Activated CD8-positive, alpha-beta memory T cell treated with anti-CD3 and anti-CD28 coated beads, Interleukin-2, amount 50 U/mL, for 24 hours (primary cell): ENCODE measurements at regions not wholly inside any gene's neighbourhood (a gene's known extent, or its start where the extent isn't known, plus 50 kb on each side); places are given as distances from the start of the nearest gene placed in this dataset.
"Not testable (repeated sequence)": the region's sequence is repeated elsewhere in the genome, so short reads cannot be mapped to it uniquely, and the experiment has no call there.

Source experiments
- DNase-seq: peaks from one replicate; pipeline ENCODE4 v3.0.0-alpha.2; 2020; ENCODE audit errors: extremely low read depth

- no peak for DNase-seq
Measured at GRCh38 chr6:19892260-19892659, 55.1 kb downstream of the ID4 start.

- no peak for DNase-seq
Measured at GRCh38 chr6:19895866-19896692, 58.9 kb downstream of the ID4 start.

GRCh38 chr6:19896693-19897010 lies 59.5 kb downstream of the ID4 start:
- DNase-seq = no peak

DNA sequence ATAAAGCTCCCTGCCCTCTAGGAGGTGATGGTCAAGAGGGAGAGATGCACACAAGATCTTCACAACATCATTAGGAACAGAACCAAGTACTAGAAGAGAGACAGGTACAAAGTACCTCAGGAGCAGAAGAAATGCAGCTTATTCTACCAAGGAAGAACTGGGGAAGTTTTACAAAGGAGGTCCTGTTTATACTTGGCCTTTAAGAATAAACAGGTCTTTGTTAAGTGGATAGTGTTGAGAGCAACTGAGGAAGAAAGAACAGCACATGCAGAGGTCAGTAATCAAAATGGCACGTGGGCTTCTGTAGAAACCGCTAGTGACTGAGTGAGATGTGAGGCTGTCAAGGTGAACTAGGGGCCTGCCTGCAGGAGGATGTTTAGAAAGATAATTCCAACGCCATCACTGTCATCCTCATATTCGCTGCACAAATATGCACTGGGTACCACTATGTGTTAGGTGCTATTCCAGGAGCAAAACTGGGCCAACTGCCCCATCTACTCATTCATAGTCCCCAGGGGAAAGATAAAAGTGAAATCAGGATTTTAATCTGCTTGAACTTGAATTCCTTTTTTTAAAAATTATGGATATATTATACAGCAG lies 61.1 kb downstream of the ID4 start:
- DNase-seq = no peak

DNA sequence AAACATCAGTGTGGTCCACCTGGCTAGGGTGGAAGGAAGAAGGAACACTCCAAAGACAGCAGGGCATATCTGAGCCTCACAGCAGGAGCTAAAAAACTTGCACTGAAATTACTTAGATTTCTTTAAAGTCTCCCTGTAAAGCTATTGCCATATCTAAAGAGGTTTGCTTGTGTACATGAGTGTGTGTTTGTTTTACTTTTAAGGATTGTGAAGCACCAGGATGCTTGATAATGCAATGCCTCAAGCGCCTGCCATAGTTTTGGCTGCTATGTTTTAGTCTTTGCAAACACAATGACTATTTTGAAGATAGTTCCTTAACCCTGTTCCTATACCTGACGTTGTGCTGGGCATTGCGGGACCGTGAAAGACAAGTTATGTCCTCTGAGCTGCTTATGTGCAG lies 65.0 kb downstream of the ID4 start:
- DNase-seq = no peak

DNA sequence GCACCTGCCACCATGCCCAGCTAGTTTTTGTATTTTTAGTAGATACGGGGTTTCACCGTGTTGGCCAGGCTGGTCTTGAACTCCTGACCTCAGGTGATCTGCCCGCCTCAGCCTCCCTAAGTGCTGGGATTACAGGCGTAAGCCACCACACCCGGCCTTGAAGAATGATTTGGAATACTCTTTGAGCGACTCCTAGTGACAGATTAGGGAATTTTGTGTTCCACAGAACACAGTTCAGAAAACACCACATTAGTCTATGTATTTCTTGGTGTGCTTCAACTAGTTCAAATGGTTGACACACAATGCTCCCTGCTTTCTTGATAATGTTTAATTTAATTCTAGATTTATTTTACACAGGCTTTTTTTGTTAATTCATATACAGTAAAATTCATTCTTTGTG lies 67.2 kb downstream of the ID4 start:
- not testable (repeated sequence) for DNase-seq

DNA sequence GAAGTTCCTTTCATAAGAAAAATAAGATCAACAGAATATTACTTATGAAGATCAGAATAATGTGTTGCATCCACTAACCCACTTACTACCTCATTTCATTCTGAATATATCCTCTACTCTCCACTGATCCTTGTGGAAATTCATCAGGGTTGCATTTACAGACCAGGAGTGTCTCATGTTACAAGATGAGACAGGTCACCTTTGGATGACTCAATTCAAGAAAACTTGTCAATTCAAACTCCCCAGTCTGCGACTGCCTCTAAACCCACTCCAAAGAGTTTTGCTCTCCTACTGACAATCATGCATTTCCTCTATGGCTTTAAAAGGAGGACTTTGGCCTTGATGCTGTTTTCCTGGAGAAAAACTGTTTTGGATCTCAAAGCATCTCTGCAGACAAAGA lies 68.4 kb downstream of the ID4 start:
- no peak for DNase-seq

DNA sequence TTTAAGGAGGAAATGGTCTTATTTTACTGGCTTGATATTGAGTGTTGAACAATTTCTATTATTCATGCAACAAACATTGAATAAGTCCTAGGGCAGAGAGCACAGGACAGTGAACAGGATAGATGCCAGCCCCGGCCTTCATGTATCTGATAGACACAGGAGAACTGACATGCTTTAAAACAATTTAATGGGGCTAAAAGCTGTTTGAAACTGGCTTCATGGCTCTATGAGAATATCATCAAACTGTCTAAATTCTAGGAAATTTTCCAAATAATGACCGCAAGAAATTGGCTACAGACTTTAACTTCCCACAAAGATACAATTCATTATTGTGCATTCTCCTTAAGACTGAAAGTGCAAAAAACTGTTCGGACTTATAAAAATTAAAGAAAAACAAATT lies 69.0 kb downstream of the ID4 start:
- no peak for DNase-seq

- DNase-seq = no peak
Measured at GRCh38 chr6:19911223-19911622, 74.1 kb downstream of the ID4 start.

- DNase-seq = no peak
Measured at GRCh38 chr6:19918436-19918835, 81.3 kb downstream of the ID4 start.

GRCh38 chr6:19921786-19922185 lies 84.6 kb downstream of the ID4 start:
- DNase-seq = no peak

DNA sequence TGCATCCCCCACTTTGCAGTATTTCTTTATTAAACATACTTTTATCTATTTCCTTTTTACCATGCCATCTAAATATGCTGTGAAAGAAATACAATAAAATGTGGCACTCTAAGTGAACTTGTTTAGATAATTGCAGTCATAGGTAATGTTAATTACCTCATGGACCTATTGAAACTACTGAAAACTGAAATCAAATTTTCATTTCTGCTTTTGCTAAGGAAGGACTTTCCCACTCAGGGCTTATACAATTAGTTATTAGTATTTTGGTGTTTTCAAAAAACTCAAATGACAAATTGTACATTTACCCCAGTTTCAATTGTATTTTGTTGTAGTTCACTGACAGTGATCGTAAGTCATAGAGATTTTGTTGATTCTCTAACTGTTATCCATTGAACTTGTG lies 88.4 kb downstream of the ID4 start:
- no peak for DNase-seq

GRCh38 chr6:19928461-19928860 lies 91.3 kb downstream of the ID4 start:
- no peak for DNase-seq

- DNase-seq = no peak
Measured at GRCh38 chr6:19929312-19929711, 92.1 kb downstream of the ID4 start.

DNA sequence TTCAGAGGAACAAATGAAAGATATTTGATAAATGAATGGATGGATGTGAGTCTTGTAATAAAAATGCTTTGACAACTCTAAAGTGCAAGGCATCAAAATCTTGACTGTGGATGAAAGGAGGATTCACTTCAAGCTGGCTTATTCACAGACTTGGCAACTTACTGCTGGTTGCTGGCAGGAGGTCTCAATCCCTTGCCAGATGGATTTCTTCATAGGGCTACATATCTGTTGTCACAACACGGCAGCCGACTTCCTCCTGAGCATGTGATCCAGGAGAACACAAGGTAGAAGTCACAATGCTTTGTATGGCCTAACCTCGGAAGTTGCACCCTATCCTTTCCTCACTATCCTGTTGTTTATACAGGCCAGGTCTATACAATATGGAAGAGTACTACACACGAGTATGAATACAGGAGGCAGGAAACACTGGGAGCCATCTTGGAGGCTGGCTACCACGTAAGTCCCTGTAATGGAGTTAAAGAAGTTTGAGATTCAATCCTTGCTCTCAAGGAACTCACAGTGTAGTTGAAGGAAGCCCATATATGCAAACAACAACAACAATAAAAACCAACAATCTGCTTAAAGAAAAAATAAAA lies 97.9 kb downstream of the ID4 start:
- DNase-seq = no peak

DNA sequence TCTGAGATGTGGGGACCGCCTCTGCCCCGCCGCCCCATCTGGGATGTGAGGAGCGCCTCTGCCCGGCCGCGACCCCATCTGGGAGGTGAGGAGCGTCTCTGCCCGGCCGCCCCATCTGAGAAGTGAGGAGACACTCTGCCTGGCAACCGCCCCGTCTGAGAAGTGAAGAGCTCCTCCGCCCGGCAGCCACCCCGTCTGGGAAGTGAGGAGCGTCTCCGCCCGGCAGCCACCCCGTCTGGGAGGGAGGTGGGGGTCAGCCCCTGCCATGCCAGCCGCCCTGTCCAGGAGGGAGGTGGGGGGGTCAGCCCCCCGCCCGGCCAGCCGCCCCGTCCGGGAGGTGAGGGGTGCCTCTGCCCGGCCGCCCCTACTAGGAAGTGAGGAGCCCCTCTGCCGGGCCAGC lies 102.2 kb downstream of the ID4 start:
- DNase-seq = not testable (repeated sequence)

- DNase-seq = not testable (repeated sequence)
Measured at GRCh38 chr6:19939926-19940325, 102.8 kb downstream of the ID4 start.

DNA sequence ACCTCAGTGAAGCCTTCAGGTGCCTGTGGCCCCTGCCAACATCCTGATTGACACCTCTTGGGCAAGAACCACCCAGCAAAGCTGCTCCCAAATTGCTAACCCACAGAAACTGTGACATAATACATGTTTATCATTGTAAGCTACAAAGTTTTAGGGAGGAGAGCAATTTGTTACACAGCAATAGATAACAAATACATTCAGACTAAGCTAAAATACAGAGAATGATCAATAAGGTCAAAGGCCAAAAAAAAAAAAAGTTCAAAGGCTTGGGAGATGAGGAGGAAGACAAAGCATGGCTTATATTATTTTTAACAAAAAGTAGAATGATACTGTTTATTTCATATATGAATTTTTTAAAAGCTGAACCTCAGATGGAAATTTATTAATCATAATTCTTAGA lies 105.9 kb downstream of the ID4 start:
- no peak for DNase-seq

DNA sequence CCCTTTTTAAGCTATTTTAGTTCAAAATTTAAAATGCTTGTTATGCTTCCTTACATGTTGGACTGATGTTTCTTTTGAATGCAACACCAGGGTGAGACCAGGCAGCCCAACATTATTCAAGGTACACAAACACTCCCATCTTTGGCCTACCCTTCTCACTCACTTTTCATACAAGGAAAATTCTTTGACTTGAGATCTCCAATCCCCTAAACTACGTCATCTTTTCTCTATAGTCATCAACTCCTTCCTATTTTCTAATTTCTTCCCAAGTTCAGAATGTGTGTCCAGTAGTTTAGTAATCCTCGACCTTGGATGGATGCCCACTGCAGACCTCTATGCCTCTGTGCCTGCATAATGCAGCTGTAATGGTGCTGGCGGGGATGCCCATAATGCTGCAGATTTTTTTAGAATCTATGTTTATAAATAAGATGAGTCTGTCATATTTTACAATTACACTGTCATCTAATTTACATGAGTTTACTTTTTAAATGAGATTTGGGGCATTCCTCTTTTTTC lies 108.7 kb downstream of the ID4 start:
- DNase-seq = no peak

DNA sequence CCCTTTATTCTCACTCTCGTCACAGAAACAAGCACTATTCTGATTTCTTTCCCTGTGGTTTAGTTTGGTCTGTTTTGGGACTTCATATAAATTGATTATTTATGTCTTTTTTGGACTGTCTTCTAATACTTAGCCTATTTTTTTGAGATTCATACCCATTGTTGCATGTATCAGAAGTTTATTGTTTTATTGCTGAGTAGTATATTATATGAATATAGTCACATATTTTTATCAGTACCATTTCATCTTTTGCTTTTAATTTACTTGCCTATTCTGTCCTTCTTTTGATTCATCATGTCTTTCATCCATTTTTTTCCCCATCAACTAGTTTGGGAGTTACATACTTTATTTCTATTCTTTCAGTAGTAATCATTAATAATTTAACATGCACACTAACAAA lies 112.0 kb downstream of the ID4 start:
- DNase-seq = no peak

DNA sequence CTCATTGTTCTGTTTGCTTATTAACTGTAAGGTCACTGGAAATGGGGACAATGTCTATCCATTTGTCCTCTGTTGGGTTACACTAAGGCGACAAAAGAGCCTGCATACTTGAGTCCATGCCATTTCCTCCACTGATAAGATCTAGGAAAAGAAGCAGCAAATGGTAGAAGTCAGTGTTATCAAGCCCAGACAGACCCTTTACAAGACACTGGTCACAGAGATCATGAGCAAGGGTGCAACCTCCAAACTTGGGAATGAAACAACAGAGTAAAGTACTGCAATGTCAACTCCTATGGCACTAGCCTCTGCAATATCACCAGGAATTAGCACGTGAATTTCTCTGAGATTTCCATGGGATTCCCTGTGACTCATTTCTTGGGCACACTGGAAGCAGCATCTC lies 126.9 kb downstream of the ID4 start:
- no peak for DNase-seq

- DNase-seq = no peak
Measured at GRCh38 chr6:19968201-19968600, 131.0 kb downstream of the ID4 start.

- no peak for DNase-seq
Measured at GRCh38 chr6:19972221-19972620, 135.1 kb downstream of the ID4 start.
